ENCODE measurements at regions not wholly inside any gene's neighbourhood (a gene's known extent, or its start where the extent isn't known, plus 50 kb on each side); places are given as distances from the start of the nearest gene placed in this dataset.
A peak's percentile ranks its signal among the peaks of the same experiment; 100 is the strongest.

DNA sequence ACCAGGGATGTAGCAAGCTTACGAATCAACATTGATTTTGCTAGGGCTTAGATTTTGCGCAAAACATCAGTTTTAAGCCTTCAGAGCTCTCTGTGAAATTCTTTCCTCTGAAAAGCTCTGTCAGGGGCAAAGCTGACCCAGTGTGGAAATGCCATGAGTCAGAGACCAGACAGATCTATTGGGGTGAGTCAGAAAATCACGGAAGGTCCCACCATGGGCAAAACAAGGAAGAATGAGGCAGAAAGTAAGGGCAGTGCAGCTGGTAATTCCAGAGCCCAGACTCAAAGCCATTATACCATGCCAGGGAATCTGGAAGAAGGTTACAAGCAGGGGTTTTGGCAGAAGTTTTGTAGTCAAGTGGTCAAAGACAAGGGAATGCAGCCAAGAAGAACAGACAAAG lies 256.6 kb upstream of the CTAGE1 start:
- WGBS, 4 donors: 44 to 67% (median 53%) methylated on average over 3 of the region's 3 CpGs
- TF ChIP-seq POLR2A (IDR thresholded peaks at IDR 0.05): no peak
- TF ChIP-seq, protein P1, sequence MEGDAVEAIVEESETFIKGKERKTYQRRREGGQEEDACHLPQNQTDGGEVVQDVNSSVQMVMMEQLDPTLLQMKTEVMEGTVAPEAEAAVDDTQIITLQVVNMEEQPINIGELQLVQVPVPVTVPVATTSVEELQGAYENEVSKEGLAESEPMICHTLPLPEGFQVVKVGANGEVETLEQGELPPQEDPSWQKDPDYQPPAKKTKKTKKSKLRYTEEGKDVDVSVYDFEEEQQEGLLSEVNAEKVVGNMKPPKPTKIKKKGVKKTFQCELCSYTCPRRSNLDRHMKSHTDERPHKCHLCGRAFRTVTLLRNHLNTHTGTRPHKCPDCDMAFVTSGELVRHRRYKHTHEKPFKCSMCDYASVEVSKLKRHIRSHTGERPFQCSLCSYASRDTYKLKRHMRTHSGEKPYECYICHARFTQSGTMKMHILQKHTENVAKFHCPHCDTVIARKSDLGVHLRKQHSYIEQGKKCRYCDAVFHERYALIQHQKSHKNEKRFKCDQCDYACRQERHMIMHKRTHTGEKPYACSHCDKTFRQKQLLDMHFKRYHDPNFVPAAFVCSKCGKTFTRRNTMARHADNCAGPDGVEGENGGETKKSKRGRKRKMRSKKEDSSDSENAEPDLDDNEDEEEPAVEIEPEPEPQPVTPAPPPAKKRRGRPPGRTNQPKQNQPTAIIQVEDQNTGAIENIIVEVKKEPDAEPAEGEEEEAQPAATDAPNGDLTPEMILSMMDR (IDR thresholded peaks at IDR 0.05): no peak
- Histone ChIP-seq H3K9me3 (replicated peaks in 1 of 3) (no peaks in the 10 kb centered on the region), H3K27me3 (no peaks in the 10 kb centered on the region), H3K4me3 (no peak overlapping the region), H3K27ac (peak overlapping the region; percentile 1 to 78 (median 62)), H3K4me1 (replicated peaks in 1 of 2) (peaks cover 7 to 21% of the 10 kb centered on the region in 2 donors), H3K36me3 (replicated peaks in 1 of 2) (no peaks in the 10 kb centered on the region)
- DNase-seq: peak; percentile 53 to 83 (median 78)
- intact Hi-C loops (cut with DNase I): no loop called here

DNA sequence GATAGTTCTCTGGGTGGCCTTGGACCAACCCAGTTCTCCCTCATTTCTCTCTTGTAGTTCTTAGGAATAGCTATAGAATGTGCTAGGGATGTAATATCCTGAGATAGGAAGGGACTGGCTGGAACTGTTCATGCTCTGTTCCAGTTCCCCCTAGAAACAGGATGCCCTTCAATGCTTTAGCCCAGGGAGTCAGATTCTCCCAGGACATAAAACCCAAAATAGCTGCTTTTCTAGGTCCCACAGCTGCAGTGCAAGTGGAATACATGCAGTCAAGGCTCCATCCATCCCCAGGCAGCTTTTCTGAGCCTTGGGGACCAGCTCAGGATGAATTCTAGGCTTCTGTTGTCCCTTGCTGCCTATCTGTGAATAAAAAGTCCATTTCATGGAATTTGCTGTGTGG lies 257.3 kb upstream of the CTAGE1 start:
- H3K36me3 ChIP-seq (replicated peaks in 1 of 2): no peaks in the 10 kb centered on the region
- peaks cover 7 to 21% of the 10 kb centered on the region in 2 donors for H3K4me1 ChIP-seq (replicated peaks in 1 of 2)
- H3K4me3 ChIP-seq: no peak overlapping the region
- no peak for TF ChIP-seq POLR2A (IDR thresholded peaks at IDR 0.05)
- TF ChIP-seq, protein P1 (IDR thresholded peaks at IDR 0.05): no peak
- peak overlapping the region in 3 of 5 donors; percentile 62 to 78 (median 72) for H3K27ac ChIP-seq
- intact Hi-C loops (cut with DNase I): no loop called here
- DNase-seq: no peak
- no peaks in the 10 kb centered on the region for H3K9me3 ChIP-seq (replicated peaks in 1 of 3)
- no peaks in the 10 kb centered on the region for H3K27me3 ChIP-seq

DNA sequence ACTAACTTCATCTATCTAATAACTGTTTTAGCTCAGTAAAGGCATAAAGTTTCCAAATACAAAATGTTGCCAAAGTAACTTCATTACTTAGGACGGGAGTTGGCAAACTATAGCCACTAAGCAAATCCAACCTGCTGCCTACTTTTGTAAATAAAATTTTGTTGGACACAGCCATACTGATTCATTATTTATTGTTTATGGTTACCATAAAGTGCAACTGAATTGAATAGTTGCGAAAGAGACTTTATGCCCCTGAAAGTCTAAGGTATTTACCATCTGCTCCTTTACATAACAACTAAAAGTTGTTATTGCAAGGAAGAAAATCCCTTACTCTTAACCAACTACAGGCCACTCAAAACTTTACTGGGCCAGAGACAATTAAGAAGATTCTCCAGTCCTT lies 256.7 kb upstream of the RBBP8 start:
- DNase-seq: no peak
- Histone ChIP-seq H3K36me3 (replicated peaks in 1 of 2) (no peaks in the 10 kb centered on the region), H3K4me3 (no peak overlapping the region), H3K27ac (no peak overlapping the region), H3K9me3 (replicated peaks in 1 of 3) (no peaks in the 10 kb centered on the region), H3K27me3 (no peaks in the 10 kb centered on the region), H3K4me1 (replicated peaks in 1 of 2) (peaks cover 7 to 11% of the 10 kb centered on the region in 2 donors)
- WGBS, 4 donors: 94 to 98% (median 97%) methylated on average over 2 of the region's 2 CpGs
- no peak for TF ChIP-seq POLR2A (IDR thresholded peaks at IDR 0.05)
- TF ChIP-seq, protein P1 (IDR thresholded peaks at IDR 0.05): no peak
- intact Hi-C loops (cut with DNase I): no loop called here

DNA sequence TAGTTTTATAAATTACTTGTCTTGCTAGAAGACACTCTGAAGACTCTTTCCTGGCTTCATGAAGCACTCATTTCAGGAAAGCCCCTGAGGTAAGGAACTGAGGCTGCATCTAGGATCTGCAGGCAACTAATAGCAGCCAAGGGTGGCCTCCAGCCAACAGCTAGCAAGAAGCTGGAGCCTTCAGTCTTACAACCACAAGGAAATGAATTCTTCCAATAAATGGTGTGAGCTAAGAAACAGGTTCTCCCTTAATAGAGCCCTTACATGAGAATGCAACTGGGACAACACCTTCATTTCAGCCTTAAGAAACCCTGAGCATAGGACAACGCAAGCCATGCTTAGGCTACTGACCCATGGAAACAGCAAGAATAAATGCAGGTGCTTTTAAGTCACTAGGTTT lies 254.6 kb upstream of the RBBP8 start:
- 90 to 100% (median 92%) methylated on average over 1 of the region's 1 CpG for WGBS, 4 donors
- intact Hi-C loops (cut with DNase I): no loop called here
- no peak for TF ChIP-seq POLR2A (IDR thresholded peaks at IDR 0.05)
- TF ChIP-seq, protein P1 (IDR thresholded peaks at IDR 0.05): no peak
- H3K27ac ChIP-seq: no peak overlapping the region
- H3K9me3 ChIP-seq (replicated peaks in 1 of 3): no peaks in the 10 kb centered on the region
- peaks cover 12 to 19% of the 10 kb centered on the region in 2 donors for H3K4me1 ChIP-seq (replicated peaks in 1 of 2)
- DNase-seq: no peak
- no peak overlapping the region for H3K4me3 ChIP-seq
- no peaks in the 10 kb centered on the region for H3K27me3 ChIP-seq
- H3K36me3 ChIP-seq (replicated peaks in 1 of 2): no peaks in the 10 kb centered on the region

Data from adrenal gland (tissue), 9 donors.